GM23338 (cell line): ENCODE measurements at regions not wholly inside any gene's neighbourhood (a gene's known extent, or its start where the extent isn't known, plus 50 kb on each side); places are given as distances from the start of the nearest gene placed in this dataset.

ENCODE experiments used
- ATAC-seq: fragments of 200-7000 bp; cut with Tn5 transposase; 3 replicates; pipeline ENCODE4 v1.9.1; 2020
- DNase-seq: peaks from one replicate; pipeline ENCODE4 v3.0.0-alpha.2; 2015; ENCODE audit warnings: low spot score
- H2AFZ ChIP-seq: fragments of 200-600 bp; sonication (generic); 2 replicates; pipeline ENCODE4 v1.8.0; 2016; ENCODE audit warnings: antibody characterized with exemption, mild to moderate bottlenecking, moderate library complexity
- H3F3A ChIP-seq: fragments of 200-600 bp; sonication (generic); replicated peaks from 2 replicates; pipeline ENCODE4 v1.8.0; 2017; ENCODE audit warnings: antibody characterized with exemption, mixed run types, low read depth
- H3K27ac ChIP-seq: fragments of 200-600 bp; sonication (generic); 2 replicates; pipeline ENCODE4 v1.6.1; 2016; ENCODE audit warnings: low read depth
- H3K27me3 ChIP-seq: fragments of 200-600 bp; sonication (generic); 2 replicates; pipeline ENCODE4 v1.8.0; 2016; ENCODE audit warnings: mild to moderate bottlenecking, mixed run types, moderate library complexity; ENCODE audit not compliant: insufficient read depth
- H3K36me3 ChIP-seq: fragments of 200-600 bp; sonication (generic); 2 replicates; pipeline ENCODE4 v1.8.0; 2016; ENCODE audit warnings: mild to moderate bottlenecking; ENCODE audit not compliant: insufficient read depth
- H3K4me1 ChIP-seq: fragments of 200-600 bp; sonication (generic); 2 replicates; pipeline ENCODE4 v1.8.0; 2016; ENCODE audit warnings: mild to moderate bottlenecking, moderate library complexity; ENCODE audit not compliant: insufficient read depth
- H3K4me2 ChIP-seq: fragments of 200-600 bp; sonication (generic); 2 replicates; pipeline ENCODE4 v1.7.1; 2017; ENCODE audit warnings: mixed run types
- H3K4me3 ChIP-seq: fragments of 200-600 bp; sonication (generic); 2 replicates; pipeline ENCODE4 v1.6.1; 2016; ENCODE audit warnings: mixed run types
- H3K79me2 ChIP-seq: fragments of 200-600 bp; sonication (generic); replicated peaks from 2 replicates; pipeline ENCODE4 v1.8.0; 2017; ENCODE audit warnings: mild to moderate bottlenecking; ENCODE audit not compliant: insufficient read depth
- H3K9me2 ChIP-seq: fragments of 200-600 bp; sonication (generic); 2 replicates; pipeline ENCODE4 v1.8.0; 2017; ENCODE audit not compliant: insufficient read depth
- H4K20me1 ChIP-seq: fragments of 200-600 bp; sonication (generic); replicated peaks from 2 replicates; pipeline ENCODE4 v1.8.0; 2017; ENCODE audit warnings: mild to moderate bottlenecking; ENCODE audit not compliant: insufficient read depth
- H3K27ac Mint-ChIP-seq: 2 replicates; pipeline ENCODE4 v1.8.0; 2020; ENCODE audit warnings: inconsistent platforms, mild to moderate bottlenecking, moderate library complexity, mixed read lengths
- H3K27me3 Mint-ChIP-seq: 3 replicates; pipeline ENCODE4 v1.8.0; 2022; ENCODE audit warnings: low read depth, mild to moderate bottlenecking, moderate library complexity, mixed read lengths, inconsistent platforms; ENCODE audit not compliant: insufficient read depth, poor library complexity
- H3K36me3 Mint-ChIP-seq: 3 replicates; pipeline ENCODE4 v1.8.0; 2021; ENCODE audit warnings: low read depth, mild to moderate bottlenecking, inconsistent platforms, moderate library complexity, mixed read lengths
- H3K4me1 Mint-ChIP-seq: 3 replicates; pipeline ENCODE4 v1.8.0; 2020; ENCODE audit warnings: mild to moderate bottlenecking, inconsistent platforms, mixed read lengths
- H3K4me3 Mint-ChIP-seq: 3 replicates; pipeline ENCODE4 v1.8.0; 2021; ENCODE audit warnings: moderate library complexity, mild to moderate bottlenecking, inconsistent platforms, mixed read lengths
- H3K9me3 Mint-ChIP-seq: 3 replicates; pipeline ENCODE4 v1.8.0; 2020; ENCODE audit warnings: moderate library complexity, mild to moderate bottlenecking, inconsistent platforms, mixed read lengths
- CREB1 ChIP-seq: fragments of 250-450 bp; sonication (Bioruptor Pico); IDR thresholded peaks from 2 replicates; pipeline ENCODE4 v1.5.0; 2020; ENCODE audit warnings: low read depth, mild to moderate bottlenecking, moderate library complexity
- CTCF ChIP-seq, 2 experiments: fragments of 200-600 bp in 1 of 2; sonication (generic) in 1 of 2; conservative IDR thresholded peaks; 2 replicates each; pipeline versions ENCODE4 v1.5.1 to v1.6.1; 2016 to 2017; ENCODE audit warnings: antibody characterized with exemption in 2 of 2, low read depth in 2 of 2, mild to moderate bottlenecking in 2 of 2, moderate library complexity in 1 of 2
- EZH2 ChIP-seq: fragments of 200-600 bp; sonication (generic); IDR thresholded peaks from one replicate; pipeline ENCODE4 v1.8.0; 2017; ENCODE audit warnings: antibody characterized with exemption, mild to moderate bottlenecking, low read depth; ENCODE audit not compliant: unreplicated experiment
- EZH2phosphoT487 ChIP-seq: fragments of 200-600 bp; sonication (generic); IDR thresholded peaks from one replicate; pipeline ENCODE4 v1.8.1; 2018; ENCODE audit warnings: antibody characterized with exemption; ENCODE audit not compliant: unreplicated experiment
- JUNB ChIP-seq: IDR thresholded peaks from one replicate; pipeline ENCODE4 v1.6.1; 2016; ENCODE audit warnings: antibody characterized with exemption; ENCODE audit not compliant: unreplicated experiment
- NANOG ChIP-seq: IDR thresholded peaks from 2 replicates; pipeline ENCODE4 v1.6.1; 2016; ENCODE audit warnings: antibody characterized with exemption, borderline replicate concordance
- POLR2AphosphoS5 ChIP-seq: IDR thresholded peaks from 2 replicates; pipeline ENCODE4 v1.6.1; 2016; ENCODE audit warnings: antibody characterized with exemption, low read depth
- REST ChIP-seq: IDR thresholded peaks from one replicate; pipeline ENCODE4 v1.6.1; 2018; ENCODE audit warnings: antibody characterized with exemption; ENCODE audit not compliant: unreplicated experiment
- STAT1 ChIP-seq: IDR thresholded peaks from one replicate; pipeline ENCODE4 v1.6.1; 2016; ENCODE audit warnings: antibody characterized with exemption; ENCODE audit not compliant: unreplicated experiment
- ZNF114 ChIP-seq: fragments of 250-450 bp; sonication (Bioruptor Pico); IDR thresholded peaks from 2 replicates; pipeline ENCODE4 v1.5.0; 2020; ENCODE audit warnings: mild to moderate bottlenecking, moderate library complexity
- ZNF331 ChIP-seq: fragments of 250-450 bp; sonication (Bioruptor Pico); IDR thresholded peaks from 2 replicates; pipeline ENCODE4 v1.5.0; 2020; ENCODE audit warnings: low read depth, mild to moderate bottlenecking, moderate library complexity
- ZNF462 ChIP-seq: fragments of 250-450 bp; sonication (Bioruptor Pico); IDR thresholded peaks from 2 replicates; pipeline ENCODE4 v1.5.0; 2020; ENCODE audit warnings: mild to moderate bottlenecking, moderate library complexity
- TF ChIP-seq, protein P1 (sequence below): IDR thresholded peaks from 2 replicates; pipeline ENCODE4 v1.6.1; 2016; ENCODE audit warnings: antibody characterized with exemption

- no peaks in the 10 kb centered on the region for H3K27me3 Mint-ChIP-seq
- ATAC-seq, result no peak
- H3K36me3 ChIP-seq, result no peaks in the 10 kb centered on the region
- H3K79me2 ChIP-seq, result no peaks in the 10 kb centered on the region
- H3K9me3 Mint-ChIP-seq, result no peaks in the 10 kb centered on the region
- H3F3A ChIP-seq, result no peaks in the 10 kb centered on the region
- H3K4me1 Mint-ChIP-seq, result peaks cover 7% of the 10 kb centered on the region
- H4K20me1 ChIP-seq, result no peaks in the 10 kb centered on the region
- H3K27ac ChIP-seq, result no peak overlapping the region
- H3K27ac Mint-ChIP-seq, result no peak overlapping the region
- H3K4me3 Mint-ChIP-seq, result no peak overlapping the region
- no peaks in the 10 kb centered on the region for H3K4me1 ChIP-seq
- H3K4me3 ChIP-seq, result no peak overlapping the region
- no peak for DNase-seq
- no peaks in the 10 kb centered on the region for H3K36me3 Mint-ChIP-seq
- no peaks in the 10 kb centered on the region for H3K9me2 ChIP-seq
- no peak overlapping the region for H2AFZ ChIP-seq
- no peak overlapping the region for H3K4me2 ChIP-seq
- no peaks in the 10 kb centered on the region; the same call in 1 of the 2 replicates for H3K27me3 ChIP-seq
- no peak for TF ChIP-seq STAT1
- TF ChIP-seq POLR2AphosphoS5, result no peak
- TF ChIP-seq, protein P1, sequence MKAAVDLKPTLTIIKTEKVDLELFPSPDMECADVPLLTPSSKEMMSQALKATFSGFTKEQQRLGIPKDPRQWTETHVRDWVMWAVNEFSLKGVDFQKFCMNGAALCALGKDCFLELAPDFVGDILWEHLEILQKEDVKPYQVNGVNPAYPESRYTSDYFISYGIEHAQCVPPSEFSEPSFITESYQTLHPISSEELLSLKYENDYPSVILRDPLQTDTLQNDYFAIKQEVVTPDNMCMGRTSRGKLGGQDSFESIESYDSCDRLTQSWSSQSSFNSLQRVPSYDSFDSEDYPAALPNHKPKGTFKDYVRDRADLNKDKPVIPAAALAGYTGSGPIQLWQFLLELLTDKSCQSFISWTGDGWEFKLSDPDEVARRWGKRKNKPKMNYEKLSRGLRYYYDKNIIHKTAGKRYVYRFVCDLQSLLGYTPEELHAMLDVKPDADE, result no peak
- no peak for TF ChIP-seq NANOG
- TF ChIP-seq CTCF (conservative IDR thresholded peaks at IDR 0.05; ENCODE audit: low read depth in 2 of 2), result no peak
- TF ChIP-seq CREB1 (CRISPR knock-in tag), result no peak
- TF ChIP-seq ZNF462 (CRISPR knock-in tag), result no peak
- no peak for TF ChIP-seq JUNB
- TF ChIP-seq REST, result no peak
- no peak for TF ChIP-seq ZNF331
- no peak for TF ChIP-seq ZNF114 (CRISPR knock-in tag)
- TF ChIP-seq EZH2phosphoT487, result no peak
- TF ChIP-seq EZH2, result no peak
These were observed 156.3 kb downstream of the DISP1 start for GRCh38 chr1:222971146-222971545.
